NCI-H345 treated with DMSO at 0.1 percent for 48 hours (cell line): ENCODE measurements at regions not wholly inside any gene's neighbourhood (a gene's known extent, or its start where the extent isn't known, plus 50 kb on each side); places are given as distances from the start of the nearest gene placed in this dataset.
"Not testable (repeated sequence)": the region's sequence is repeated elsewhere in the genome, so short reads cannot be mapped to it uniquely, and the experiment has no call there.

Source experiments
- DNase-seq: peaks from one replicate; lab custom pipeline; 2025; ENCODE audit not compliant: unreplicated experiment; lab: John Stamatoyannopoulos, UW

GRCh38 chr5:89864941-89865340 lies 544.6 kb downstream of the CETN3 start:
- DNase-seq, result no peak

GRCh38 chr5:89857790-89858189 lies 551.8 kb downstream of the CETN3 start:
- DNase-seq, result no peak

DNA sequence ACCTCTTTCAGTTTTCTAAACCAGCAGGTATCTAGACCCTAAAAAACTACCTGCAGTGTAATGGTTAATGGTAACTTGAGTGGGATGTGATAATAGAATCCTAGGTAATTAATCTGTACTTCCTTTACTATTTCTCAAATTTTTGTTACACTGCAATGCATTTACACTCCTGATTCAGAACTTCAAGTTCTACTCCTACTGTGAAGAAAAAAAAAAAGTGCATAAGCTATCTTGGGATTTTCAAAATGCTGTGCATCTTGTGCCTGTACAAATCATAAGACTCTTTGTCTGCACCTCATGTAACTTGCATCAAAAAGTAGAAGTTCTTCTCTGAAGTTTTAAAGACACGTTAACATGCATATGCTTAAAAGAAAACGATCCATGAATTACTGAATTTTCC lies 554.1 kb downstream of the CETN3 start:
- DNase-seq, result no peak

- no peak for DNase-seq
Observed at GRCh38 chr5:89851911-89852310, 557.6 kb downstream of the CETN3 start.

- no peak for DNase-seq
Observed at GRCh38 chr5:89850513-89850865, 559.1 kb downstream of the CETN3 start.

- DNase-seq, result no peak
Observed at GRCh38 chr5:89849830-89850512, 559.6 kb downstream of the CETN3 start.

DNA sequence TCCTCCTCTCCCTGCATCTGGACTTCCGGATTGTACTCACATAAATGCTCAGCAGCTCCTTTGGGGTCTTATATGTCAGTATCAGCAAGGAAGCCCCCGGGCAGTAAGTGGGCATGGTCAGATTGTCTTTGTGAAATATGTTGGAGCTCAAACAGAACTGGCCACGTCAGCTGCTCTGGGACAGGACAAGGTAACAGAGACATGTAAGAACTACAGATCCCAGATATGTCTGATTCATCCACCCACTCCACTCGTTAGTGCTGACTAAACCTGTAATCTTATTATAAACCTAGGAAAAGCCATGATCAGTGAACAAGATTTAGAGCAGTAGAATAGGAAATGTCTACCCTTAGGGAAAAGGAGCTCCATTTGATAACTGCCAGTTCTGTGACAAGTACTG lies 561.8 kb downstream of the CETN3 start:
- no peak for DNase-seq

GRCh38 chr5:89844548-89844947 lies 565.0 kb downstream of the CETN3 start:
- DNase-seq, result no peak

DNA sequence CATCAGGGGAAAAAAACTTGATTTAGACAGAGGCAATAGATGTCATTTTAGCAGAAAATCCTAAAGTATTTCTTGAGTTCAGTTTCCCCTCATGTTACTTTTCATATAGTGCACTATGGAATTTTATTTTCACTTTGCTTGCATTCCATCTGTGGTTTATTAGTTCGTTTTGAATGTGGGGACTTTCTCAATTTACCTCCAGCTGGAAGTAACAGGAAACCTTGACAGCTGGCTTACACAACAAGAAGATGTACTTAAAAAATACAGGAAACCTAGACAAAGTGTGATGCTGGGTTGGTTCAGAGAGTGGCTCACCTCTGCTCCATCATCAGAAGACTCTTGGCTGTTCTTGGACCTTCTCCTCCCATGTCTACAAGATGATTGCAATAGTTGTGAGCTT lies 567.0 kb downstream of the CETN3 start:
- no peak for DNase-seq

- no peak for DNase-seq
Observed at GRCh38 chr5:89840906-89841305, 568.6 kb downstream of the CETN3 start.

- no peak for DNase-seq
Observed at GRCh38 chr5:89830691-89831090, 578.9 kb downstream of the CETN3 start.

DNA sequence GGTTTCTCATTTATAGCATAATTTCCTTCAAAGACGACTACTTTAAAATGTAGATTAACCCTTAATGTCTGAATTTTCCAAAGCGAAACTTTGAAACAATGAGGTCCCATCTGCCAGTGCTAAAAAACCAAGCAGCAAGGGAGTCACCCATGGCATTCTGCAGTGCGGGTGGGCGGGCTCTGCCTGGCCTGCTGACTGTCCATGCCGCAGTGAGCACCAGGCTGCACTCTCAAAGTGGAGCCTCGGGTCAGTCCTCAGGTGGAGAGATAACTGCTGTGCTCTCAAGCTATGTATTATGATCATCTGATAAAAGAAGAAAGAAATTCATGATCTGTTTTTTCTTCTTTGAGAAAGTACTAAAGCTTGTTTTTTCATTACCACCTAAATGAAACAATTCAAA lies 581.6 kb downstream of the CETN3 start:
- DNase-seq, result no peak

- no peak for DNase-seq
Observed at GRCh38 chr5:89827359-89827758, 582.2 kb downstream of the CETN3 start.

DNA sequence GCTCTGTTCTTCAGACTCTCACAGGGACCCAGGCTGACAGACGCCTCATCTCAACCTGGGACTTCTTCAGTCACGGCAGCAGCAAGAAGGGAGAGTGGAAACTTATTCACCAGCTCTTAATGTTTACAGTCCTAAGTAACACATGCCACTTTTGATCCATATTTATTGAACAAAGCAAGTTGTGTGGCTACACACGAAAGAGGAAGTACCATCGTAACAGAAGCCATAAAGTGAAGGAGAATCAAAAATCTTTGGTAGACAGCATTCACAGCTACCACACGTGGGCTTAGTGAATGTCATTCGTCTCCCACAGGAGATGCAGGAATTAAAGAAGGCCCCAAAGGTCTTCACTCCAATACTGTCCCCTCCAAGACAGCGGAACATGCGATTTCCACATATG lies 582.6 kb downstream of the CETN3 start:
- no peak for DNase-seq

DNA sequence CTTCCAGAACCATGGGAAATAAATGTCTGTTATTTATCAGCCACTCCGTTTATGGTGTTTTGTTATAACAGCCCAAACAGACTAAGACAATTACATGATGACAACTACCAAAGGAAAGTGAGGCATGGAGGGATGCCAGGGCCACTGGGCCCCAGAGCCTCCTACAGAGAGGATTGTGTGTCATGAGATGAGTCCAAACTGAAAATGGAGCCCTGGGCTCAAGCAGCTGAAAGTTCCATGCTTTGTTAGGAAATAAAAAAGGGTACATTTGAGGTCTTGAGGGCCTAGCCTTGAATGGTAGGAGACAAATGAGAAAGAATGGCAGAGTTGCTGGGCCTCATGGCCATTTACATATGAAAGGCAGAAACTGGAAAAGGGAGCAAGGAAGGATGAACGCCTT lies 586.5 kb downstream of the CETN3 start:
- DNase-seq, result no peak

- DNase-seq, result no peak
Observed at GRCh38 chr5:89817841-89818240, 591.7 kb downstream of the CETN3 start.

DNA sequence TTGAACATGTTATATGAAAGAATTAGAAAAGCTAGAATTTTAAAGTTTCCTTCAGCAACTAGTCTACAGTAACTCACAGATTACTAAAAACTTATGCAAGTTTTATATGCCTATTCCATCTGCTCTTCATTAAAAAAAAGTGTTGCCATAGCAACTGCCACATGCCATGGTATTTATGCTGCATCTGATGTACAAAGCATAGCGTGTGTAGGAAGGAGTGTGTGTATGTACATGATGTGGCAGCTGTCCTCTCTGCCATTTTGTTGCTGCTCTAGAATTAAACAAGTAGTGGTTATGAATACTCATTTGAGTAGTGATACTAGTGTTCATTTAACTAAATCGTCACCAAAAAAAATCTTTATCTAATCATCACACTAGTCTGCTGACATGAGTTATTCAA lies 593.5 kb downstream of the CETN3 start:
- no peak for DNase-seq

GRCh38 chr5:89800735-89801134 lies 608.8 kb downstream of the CETN3 start:
- DNase-seq, result not testable (repeated sequence)

DNA sequence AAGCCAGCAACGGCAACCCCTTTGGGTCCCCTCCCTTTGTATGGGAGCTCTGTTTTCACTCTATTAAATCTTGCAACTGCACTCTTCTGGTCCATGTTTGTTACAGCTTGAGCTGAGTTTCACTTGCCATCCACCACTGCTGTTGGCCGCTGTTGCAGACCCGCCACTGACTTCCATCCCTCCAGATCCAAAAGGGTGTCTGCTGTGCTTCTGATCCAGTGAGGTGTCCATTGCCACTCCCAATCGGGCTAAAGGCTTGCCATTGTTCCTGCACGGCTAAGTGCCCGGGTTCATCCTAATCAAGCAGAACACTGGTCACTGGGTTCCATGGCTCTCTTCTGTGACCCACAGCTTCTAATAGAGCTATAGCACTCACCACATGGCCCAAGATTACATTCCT lies 615.1 kb downstream of the CETN3 start:
- not testable (repeated sequence) for DNase-seq

- not testable (repeated sequence) for DNase-seq
Observed at GRCh38 chr5:89779734-89780133, 629.8 kb downstream of the CETN3 start.

DNA sequence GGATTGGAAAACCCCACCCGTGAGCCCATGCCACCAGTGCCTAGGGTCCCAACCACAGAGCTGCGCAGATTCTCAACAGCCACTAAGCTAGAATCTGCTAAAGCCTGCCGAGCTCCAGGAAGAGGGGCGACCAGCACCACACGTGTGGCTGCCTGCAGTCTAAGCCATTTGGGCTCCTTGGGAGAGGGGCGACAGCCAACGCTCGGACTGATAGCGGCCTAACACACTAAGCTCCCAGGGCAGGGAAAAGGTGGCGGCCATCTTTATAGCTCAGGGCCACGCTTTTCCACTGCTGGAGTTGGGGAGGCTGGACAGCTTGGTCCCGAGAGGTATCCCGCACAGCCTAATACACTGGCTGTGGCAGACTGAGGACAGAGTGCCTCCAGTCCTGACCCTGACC lies 631.8 kb downstream of the CETN3 start:
- no peak for DNase-seq

GRCh38 chr5:89769975-89770374 lies 639.6 kb downstream of the CETN3 start:
- no peak for DNase-seq

- no peak for DNase-seq
Observed at GRCh38 chr5:89759802-89760201, 649.8 kb downstream of the CETN3 start.

DNA sequence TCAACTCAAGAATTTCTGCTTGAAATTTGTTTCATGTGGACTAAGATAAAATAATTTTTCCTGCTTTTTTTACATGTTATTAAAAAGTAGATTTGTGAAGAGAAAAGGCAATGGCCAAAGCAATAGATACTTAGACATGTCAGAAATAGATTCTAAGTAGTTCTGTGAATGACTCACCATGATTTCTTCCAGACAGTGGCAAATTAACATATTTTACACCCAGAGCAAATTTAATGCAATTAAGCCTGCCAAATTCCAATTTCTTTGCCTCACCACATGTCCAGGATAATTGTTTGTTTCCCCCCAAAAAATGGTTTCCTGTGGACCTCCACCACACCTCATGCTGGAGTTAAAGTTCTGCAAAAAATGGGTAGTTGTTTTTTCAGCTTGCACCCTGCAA lies 651.4 kb downstream of the CETN3 start:
- no peak for DNase-seq
